HG03025 (cell line): ENCODE measurements at regions not wholly inside any gene's neighbourhood (a gene's known extent, or its start where the extent isn't known, plus 50 kb on each side); places are given as distances from the start of the nearest gene placed in this dataset.
A peak's percentile ranks its signal among the peaks of the same experiment; 100 is the strongest.

Source experiments
- ATAC-seq: cut with Tn5 transposase; IDR thresholded peaks from one replicate; pipeline ENCODE4 v1.9.1; 2021; ENCODE audit warnings: mild to moderate bottlenecking, moderate library complexity; ENCODE audit not compliant: unreplicated experiment, low FRiP score

- no peak for ATAC-seq
Observed at GRCh38 chr9:36763778-36764177, 191.1 kb downstream of the MELK start.

GRCh38 chr9:36764364-36765076, 191.8 kb downstream of the MELK start:
- no peak for ATAC-seq

GRCh38 chr9:36765077-36765390, 192.3 kb downstream of the MELK start:
- ATAC-seq: no peak

GRCh38 chr9:36765468-36766341, 193.0 kb downstream of the MELK start:
- peak; percentile 96 for ATAC-seq

- ATAC-seq: no peak
Observed at GRCh38 chr9:36768677-36769076, 196.0 kb downstream of the MELK start.

- ATAC-seq: no peak
Observed at GRCh38 chr9:36770025-36770424, 197.3 kb downstream of the MELK start.

- no peak for ATAC-seq
Observed at GRCh38 chr9:36772449-36773403, 200.0 kb downstream of the MELK start.

GRCh38 chr9:36778682-36779081, 206.0 kb downstream of the MELK start:
- no peak for ATAC-seq

GRCh38 chr9:36779582-36779981, 206.9 kb downstream of the MELK start:
- ATAC-seq: no peak

GRCh38 chr9:36780186-36780585, 207.5 kb downstream of the MELK start:
- ATAC-seq: no peak

GRCh38 chr9:36781533-36781932, 208.8 kb downstream of the MELK start:
- ATAC-seq: no peak
